DND-41 (cell line): ENCODE measurements at regions not wholly inside any gene's neighbourhood (a gene's known extent, or its start where the extent isn't known, plus 50 kb on each side); places are given as distances from the start of the nearest gene placed in this dataset.

ENCODE experiments used
- ATAC-seq: fragments of 200-7000 bp; cut with Tn5 transposase; 3 replicates; pipeline ENCODE4 v1.9.1; 2021; ENCODE audit warnings: low read depth; ENCODE audit not compliant: insufficient read depth
- DNase-seq: peaks from one replicate; pipeline ENCODE4 v3.0.0-alpha.2; 2020
- H2AFZ ChIP-seq: 2 replicates; pipeline ENCODE4 v1.6.0; 2012; ENCODE audit warnings: low read depth, low read length
- H3K27ac ChIP-seq: 2 replicates; pipeline ENCODE4 v1.5.1; 2012; ENCODE audit warnings: low read length, inconsistent platforms
- H3K27me3 ChIP-seq: fragments of 200-600 bp; sonication (generic); 2 replicates; pipeline ENCODE4 v1.6.0; 2012; ENCODE audit warnings: low read length, mild to moderate bottlenecking, inconsistent platforms; ENCODE audit not compliant: insufficient read depth, poor library complexity
- H3K36me3 ChIP-seq: 2 replicates; pipeline ENCODE4 v1.5.1; 2012; ENCODE audit warnings: low read length, inconsistent platforms; ENCODE audit not compliant: insufficient read depth
- H3K4me1 ChIP-seq: 2 replicates; pipeline ENCODE4 v1.5.1; 2012; ENCODE audit warnings: mild to moderate bottlenecking, low read length; ENCODE audit not compliant: insufficient read depth
- H3K4me2 ChIP-seq: 2 replicates; pipeline ENCODE4 v1.6.0; 2012; ENCODE audit warnings: mild to moderate bottlenecking, moderate library complexity, low read length, inconsistent platforms; ENCODE audit not compliant: insufficient read depth
- H3K4me3 ChIP-seq, 2 experiments: fragments of 200-600 bp in 1 of 2; shearing (Covaris generic) in 1 of 2; 2 replicates each; pipeline ENCODE4 v1.5.1; 2012 to 2016; ENCODE audit warnings: inconsistent platforms in 2 of 2, low read length in 2 of 2, mild to moderate bottlenecking in 2 of 2, low read depth in 1 of 2, moderate library complexity in 1 of 2
- H3K79me2 ChIP-seq: 2 replicates; pipeline ENCODE4 v1.6.0; 2012; ENCODE audit warnings: low read length, inconsistent platforms; ENCODE audit not compliant: insufficient read depth
- H3K9ac ChIP-seq: 2 replicates; pipeline ENCODE4 v1.6.0; 2012; ENCODE audit warnings: low read depth, mild to moderate bottlenecking, inconsistent platforms, low read length, moderate library complexity
- H3K9me3 ChIP-seq: 2 replicates; pipeline ENCODE4 v1.5.1; 2012; ENCODE audit warnings: low read length, moderate library complexity, mild to moderate bottlenecking, inconsistent platforms; ENCODE audit not compliant: insufficient read depth, severe bottlenecking
- H4K20me1 ChIP-seq: 2 replicates; pipeline ENCODE4 v1.6.0; 2012; ENCODE audit warnings: low read length; ENCODE audit not compliant: insufficient read depth
- EZH2 ChIP-seq: IDR thresholded peaks from 3 replicates; pipeline ENCODE4 v1.6.1; 2012; ENCODE audit warnings: borderline replicate concordance, low read depth, mild to moderate bottlenecking, moderate library complexity, low read length, inconsistent platforms; ENCODE audit not compliant: severe bottlenecking
- TF ChIP-seq, protein P1 (sequence below): IDR thresholded peaks from 2 replicates; pipeline ENCODE4 v1.5.1; 2012; ENCODE audit warnings: borderline replicate concordance, low read length, moderate library complexity, mild to moderate bottlenecking; ENCODE audit not compliant: poor library complexity, severe bottlenecking; ENCODE audit errors: extremely low read depth

DNA sequence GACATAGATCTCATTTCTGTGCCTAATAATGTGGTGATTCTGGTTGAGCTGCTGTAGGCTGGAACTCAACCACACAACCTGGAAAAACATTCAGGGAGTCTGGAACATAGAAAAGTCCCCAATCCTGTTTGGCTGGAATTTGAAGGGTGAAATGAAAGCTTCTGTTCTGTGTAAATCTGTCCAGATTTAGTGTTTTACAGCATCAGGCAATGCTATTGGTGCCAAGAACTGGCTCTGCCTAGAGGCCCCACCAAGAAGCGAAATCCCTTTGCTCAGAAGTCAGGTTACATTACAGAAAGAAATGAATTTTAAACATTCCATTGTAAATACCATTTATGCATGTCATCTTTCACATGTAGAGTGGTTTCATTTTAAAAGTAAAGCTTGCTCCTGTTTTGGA is 56.3 kb downstream of the TMEM174 start:
- H3K27me3 ChIP-seq: peaks cover 12% of the 10 kb centered on the region
- TF ChIP-seq, protein P1, sequence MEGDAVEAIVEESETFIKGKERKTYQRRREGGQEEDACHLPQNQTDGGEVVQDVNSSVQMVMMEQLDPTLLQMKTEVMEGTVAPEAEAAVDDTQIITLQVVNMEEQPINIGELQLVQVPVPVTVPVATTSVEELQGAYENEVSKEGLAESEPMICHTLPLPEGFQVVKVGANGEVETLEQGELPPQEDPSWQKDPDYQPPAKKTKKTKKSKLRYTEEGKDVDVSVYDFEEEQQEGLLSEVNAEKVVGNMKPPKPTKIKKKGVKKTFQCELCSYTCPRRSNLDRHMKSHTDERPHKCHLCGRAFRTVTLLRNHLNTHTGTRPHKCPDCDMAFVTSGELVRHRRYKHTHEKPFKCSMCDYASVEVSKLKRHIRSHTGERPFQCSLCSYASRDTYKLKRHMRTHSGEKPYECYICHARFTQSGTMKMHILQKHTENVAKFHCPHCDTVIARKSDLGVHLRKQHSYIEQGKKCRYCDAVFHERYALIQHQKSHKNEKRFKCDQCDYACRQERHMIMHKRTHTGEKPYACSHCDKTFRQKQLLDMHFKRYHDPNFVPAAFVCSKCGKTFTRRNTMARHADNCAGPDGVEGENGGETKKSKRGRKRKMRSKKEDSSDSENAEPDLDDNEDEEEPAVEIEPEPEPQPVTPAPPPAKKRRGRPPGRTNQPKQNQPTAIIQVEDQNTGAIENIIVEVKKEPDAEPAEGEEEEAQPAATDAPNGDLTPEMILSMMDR: no peak
- TF ChIP-seq EZH2: no peak
- no peak overlapping the region for H3K4me2 ChIP-seq

DNA sequence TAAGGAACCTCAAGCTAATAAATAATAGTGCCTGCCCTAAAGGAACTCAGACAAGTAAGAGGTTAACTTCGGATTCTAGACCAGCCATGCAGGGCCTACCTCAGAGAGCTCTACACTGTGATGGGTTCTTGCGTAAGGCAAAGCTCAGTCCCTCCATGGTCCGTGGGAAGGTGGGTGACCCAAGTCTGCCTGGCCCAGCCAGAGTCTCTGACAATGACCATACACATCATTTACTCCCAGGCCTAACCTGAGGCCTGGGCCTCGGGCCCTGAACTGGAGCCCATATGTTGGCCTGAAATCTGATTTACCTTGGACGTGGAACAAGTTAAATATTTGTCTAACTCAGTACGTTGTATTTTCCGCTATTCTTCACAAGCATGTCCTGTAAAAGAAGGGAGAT is 55.1 kb downstream of the TMEM174 start:
- Histone ChIP-seq H3K4me3 (no peak overlapping the region), H3K9me3 (no peaks in the 10 kb centered on the region), H3K27ac (no peak overlapping the region), H3K4me2 (no peak overlapping the region), H4K20me1 (no peaks in the 10 kb centered on the region), H3K27me3 (peaks cover 14% of the 10 kb centered on the region), H3K79me2 (no peaks in the 10 kb centered on the region), H2AFZ (no peak overlapping the region), H3K4me1 (no peaks in the 10 kb centered on the region), H3K9ac (no peak overlapping the region), H3K36me3 (no peaks in the 10 kb centered on the region)
- DNase-seq: no peak
- ATAC-seq: no peak
- TF ChIP-seq, protein P1: no peak
- no peak for TF ChIP-seq EZH2

More for the DNA sequence above, 56.3 kb downstream of the TMEM174 start:
- no peaks in the 10 kb centered on the region for H3K9me3 ChIP-seq
- no peaks in the 10 kb centered on the region for H3K4me1 ChIP-seq
- DNase-seq: no peak
- ATAC-seq: no peak
- H3K79me2 ChIP-seq: no peaks in the 10 kb centered on the region
- no peak overlapping the region for H3K27ac ChIP-seq
- no peak overlapping the region for H3K4me3 ChIP-seq
- H3K9ac ChIP-seq: no peak overlapping the region
- H2AFZ ChIP-seq: no peak overlapping the region
- H4K20me1 ChIP-seq: no peaks in the 10 kb centered on the region
- H3K36me3 ChIP-seq: no peaks in the 10 kb centered on the region
